Activated CD4-positive, alpha-beta T cell treated with anti-CD3 and anti-CD28 coated beads, Interleukin-2, amount 10 ng/mL, durations not matched to agents 7 days and 5 days (primary cell): ENCODE measurements at regions not wholly inside any gene's neighbourhood (a gene's known extent, or its start where the extent isn't known, plus 50 kb on each side); places are given as distances from the start of the nearest gene placed in this dataset.

ENCODE experiments used
- CTCF ChIA-PET: fragments of 350-600 bp; sonication (Branson Sonifier 250); formaldehyde crosslinking; loops from one replicate; lab custom pipeline; 2021; ENCODE audit warnings: antibody characterized with exemption; lab: Charles Lee
- POLR2A ChIA-PET: fragments of 350-600 bp; sonication (Branson Sonifier 250); formaldehyde crosslinking; loops from one replicate; lab custom pipeline; 2021; ENCODE audit warnings: antibody characterized with exemption; lab: Charles Lee
- DNase-seq: peaks from one replicate; pipeline ENCODE4 v3.0.0-alpha.2; 2020
- H3K27ac Mint-ChIP-seq: one replicate; pipeline ENCODE4 v1.8.0; 2021; ENCODE audit warnings: mild to moderate bottlenecking, moderate library complexity, mixed read lengths
- H3K27me3 Mint-ChIP-seq: one replicate; pipeline ENCODE4 v1.8.0; 2021; ENCODE audit warnings: mixed read lengths
- H3K36me3 Mint-ChIP-seq: one replicate; pipeline ENCODE4 v1.8.0; 2021; ENCODE audit warnings: low read depth, mixed read lengths
- H3K4me1 Mint-ChIP-seq: one replicate; pipeline ENCODE4 v1.8.0; 2021; ENCODE audit warnings: mixed read lengths
- H3K4me3 Mint-ChIP-seq: one replicate; pipeline ENCODE4 v1.8.0; 2021; ENCODE audit warnings: mild to moderate bottlenecking, moderate library complexity, mixed read lengths
- H3K9me3 Mint-ChIP-seq: one replicate; pipeline ENCODE4 v1.8.0; 2021; ENCODE audit warnings: mixed read lengths

DNA sequence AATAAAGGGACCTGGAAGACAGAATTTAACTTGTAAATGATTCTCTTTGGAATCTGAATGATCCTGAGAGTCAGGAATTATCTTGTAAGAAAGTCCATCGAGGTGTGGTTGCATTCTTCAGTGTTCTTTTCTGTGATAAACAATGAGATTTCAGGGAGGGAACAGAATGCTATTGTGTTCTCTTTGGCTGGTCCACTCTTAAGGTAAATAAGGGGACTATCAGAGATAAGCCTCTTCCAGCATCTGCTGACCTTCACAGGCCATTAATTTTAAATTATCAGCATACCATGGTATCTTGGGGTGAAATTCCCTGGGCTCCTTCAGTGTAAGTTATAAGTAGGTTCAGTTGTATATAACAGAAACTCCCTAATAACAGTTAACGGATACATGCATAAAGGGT lies 107.1 kb upstream of the ARHGAP24 start:
- no peak overlapping the region for H3K4me3 Mint-ChIP-seq
- no peaks in the 10 kb centered on the region for H3K27me3 Mint-ChIP-seq
- DNase-seq, result no peak
- no peaks in the 10 kb centered on the region for H3K36me3 Mint-ChIP-seq
- H3K4me1 Mint-ChIP-seq, result no peaks in the 10 kb centered on the region
- POLR2A ChIA-PET, result no interaction called here
- CTCF ChIA-PET, result no interaction called here
- H3K9me3 Mint-ChIP-seq, result no peaks in the 10 kb centered on the region
- H3K27ac Mint-ChIP-seq, result no peak overlapping the region

DNA sequence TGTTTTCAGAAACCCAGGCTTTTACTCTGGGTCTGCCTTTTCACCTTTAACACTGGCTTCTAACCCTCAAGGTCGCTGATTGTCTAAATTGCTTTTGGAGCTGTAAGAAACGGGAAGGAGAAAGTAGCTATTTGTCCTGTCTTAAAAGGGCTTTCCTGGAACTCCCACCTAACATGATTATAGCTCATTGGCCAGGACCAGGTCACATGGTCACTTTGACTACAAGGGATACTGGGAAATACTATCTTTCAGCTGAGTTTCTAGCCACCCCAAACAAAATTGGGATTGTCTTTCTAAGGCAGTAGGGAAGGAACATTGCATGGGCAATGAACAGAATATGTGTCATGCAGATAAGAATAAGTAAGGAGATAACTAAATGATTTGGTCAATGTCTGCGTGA lies 106.7 kb upstream of the ARHGAP24 start:
- H3K4me1 Mint-ChIP-seq, result no peaks in the 10 kb centered on the region
- POLR2A ChIA-PET, result no interaction called here
- H3K27ac Mint-ChIP-seq, result no peak overlapping the region
- CTCF ChIA-PET, result no interaction called here
- no peak overlapping the region for H3K4me3 Mint-ChIP-seq
- H3K9me3 Mint-ChIP-seq, result no peaks in the 10 kb centered on the region
- no peaks in the 10 kb centered on the region for H3K36me3 Mint-ChIP-seq
- DNase-seq, result no peak
- no peaks in the 10 kb centered on the region for H3K27me3 Mint-ChIP-seq

DNA sequence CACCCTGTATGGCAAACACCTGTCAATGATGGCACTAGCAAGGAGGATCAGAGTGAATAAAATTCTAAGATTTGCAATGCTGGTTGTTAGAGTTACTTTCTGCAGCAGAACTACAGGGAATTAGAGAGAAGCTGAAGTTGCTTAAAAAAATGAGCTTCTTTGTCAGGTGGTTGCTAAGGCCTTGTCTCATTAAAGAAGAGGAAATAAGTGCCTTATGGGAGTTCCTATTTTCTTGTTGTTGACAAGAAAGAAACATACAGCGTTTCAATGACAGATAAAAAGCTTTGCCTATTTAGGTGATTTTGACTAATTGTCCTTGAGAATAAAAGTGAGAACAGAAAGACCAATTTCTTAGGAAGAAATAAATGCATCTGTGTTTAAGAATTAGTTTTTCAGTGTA lies 106.0 kb upstream of the ARHGAP24 start:
- ChIA-PET CTCF (no interaction called here), POLR2A (no interaction called here)
- Mint-ChIP-seq H3K27me3 (no peaks in the 10 kb centered on the region), H3K4me3 (no peak overlapping the region), H3K36me3 (no peaks in the 10 kb centered on the region), H3K4me1 (no peaks in the 10 kb centered on the region), H3K9me3 (no peaks in the 10 kb centered on the region), H3K27ac (no peak overlapping the region)
- no peak for DNase-seq

DNA sequence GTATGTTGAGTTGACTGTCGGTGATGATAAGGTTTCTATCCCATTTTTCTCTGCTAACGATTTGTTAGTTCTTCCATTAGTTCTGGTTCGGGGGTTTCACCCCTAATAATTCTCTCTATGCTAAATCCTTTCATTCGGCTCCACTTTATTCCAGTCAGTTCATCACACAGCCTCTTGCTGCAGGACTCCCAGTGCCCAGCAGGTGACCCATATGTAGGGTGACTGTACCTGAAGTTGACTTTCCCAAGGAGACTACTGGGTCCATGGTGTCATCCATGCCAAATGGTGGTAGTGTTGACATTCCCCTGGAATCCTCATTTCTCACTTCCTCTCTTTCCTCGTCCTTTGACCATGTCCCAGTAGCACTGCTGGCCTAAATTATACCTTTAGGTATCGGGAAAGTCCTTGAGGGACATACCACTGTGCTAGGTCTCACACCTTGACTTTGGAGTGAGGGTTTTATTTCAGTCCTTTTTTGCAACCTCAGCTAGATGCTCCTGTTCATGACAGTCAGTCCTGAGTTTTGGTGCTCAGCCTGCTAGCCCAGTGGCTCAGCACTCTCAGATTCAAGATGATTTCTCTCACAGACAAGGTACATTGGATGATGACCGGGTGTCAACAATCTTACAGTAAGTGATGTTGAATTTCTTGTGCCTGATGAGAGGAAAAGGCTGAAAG lies 105.1 kb upstream of the ARHGAP24 start:
- H3K4me3 Mint-ChIP-seq, result no peak overlapping the region
- no peaks in the 10 kb centered on the region for H3K36me3 Mint-ChIP-seq
- no peak overlapping the region for H3K27ac Mint-ChIP-seq
- H3K9me3 Mint-ChIP-seq, result no peaks in the 10 kb centered on the region
- H3K4me1 Mint-ChIP-seq, result no peaks in the 10 kb centered on the region
- CTCF ChIA-PET, result no interaction called here
- no peaks in the 10 kb centered on the region for H3K27me3 Mint-ChIP-seq
- no peak for DNase-seq
- POLR2A ChIA-PET, result no interaction called here

DNA sequence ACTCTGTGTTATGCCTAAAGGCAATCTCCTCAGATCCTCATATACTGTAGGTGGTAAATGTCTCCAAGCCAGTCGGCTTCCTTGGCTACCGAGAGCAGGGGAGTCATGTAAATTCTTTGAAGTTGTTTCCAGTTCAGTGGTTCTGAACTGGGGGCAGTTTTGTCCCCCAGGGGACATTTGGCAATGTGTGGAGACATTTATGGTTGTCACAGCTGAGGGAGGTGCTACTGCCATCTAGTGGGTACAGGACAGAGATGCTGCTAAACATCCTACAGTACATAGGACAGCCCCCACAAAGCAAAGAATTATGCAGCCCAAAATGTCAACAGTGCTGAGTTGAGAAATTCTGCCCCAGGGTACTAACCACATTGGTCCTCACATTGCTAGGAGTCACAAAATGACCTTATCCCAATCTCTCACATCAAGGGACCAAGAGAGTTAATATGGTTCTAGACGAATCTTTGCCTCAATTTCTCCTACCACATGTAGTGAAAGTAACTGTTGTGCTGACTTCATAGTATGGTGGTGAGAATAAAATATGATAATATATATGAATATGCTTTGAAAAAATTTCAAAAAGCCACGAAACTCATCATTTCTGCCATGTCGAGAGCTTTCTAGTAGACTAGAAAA lies 104.4 kb upstream of the ARHGAP24 start:
- Mint-ChIP-seq H3K4me3 (no peak overlapping the region), H3K4me1 (no peaks in the 10 kb centered on the region), H3K36me3 (no peaks in the 10 kb centered on the region), H3K27me3 (no peaks in the 10 kb centered on the region), H3K9me3 (no peaks in the 10 kb centered on the region), H3K27ac (no peak overlapping the region)
- ChIA-PET CTCF (no interaction called here), POLR2A (no interaction called here)
- peak; percentile 22 for DNase-seq

DNA sequence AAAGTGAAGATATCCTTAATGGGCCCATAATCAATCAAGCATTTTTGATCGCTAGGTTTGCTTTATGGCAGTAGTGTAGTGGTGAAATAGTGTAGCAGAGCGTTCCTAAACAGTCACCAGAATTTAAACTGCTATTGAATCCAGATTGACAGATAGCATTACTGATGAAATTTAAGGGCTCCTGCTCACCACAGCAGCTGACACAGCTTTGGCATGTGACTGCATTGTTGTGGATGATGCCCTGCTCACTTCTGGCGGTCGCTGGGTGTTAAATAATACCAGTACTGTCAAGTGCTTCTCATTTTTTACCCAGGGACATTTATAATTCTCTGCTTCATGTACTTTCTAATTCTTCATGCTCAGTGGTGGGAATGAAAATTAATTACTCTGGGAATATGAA lies 102.0 kb upstream of the ARHGAP24 start:
- no peak for DNase-seq
- H3K9me3 Mint-ChIP-seq, result no peaks in the 10 kb centered on the region
- H3K4me3 Mint-ChIP-seq, result no peak overlapping the region
- H3K36me3 Mint-ChIP-seq, result no peaks in the 10 kb centered on the region
- CTCF ChIA-PET, result no interaction called here
- no peaks in the 10 kb centered on the region for H3K27me3 Mint-ChIP-seq
- H3K27ac Mint-ChIP-seq, result no peak overlapping the region
- POLR2A ChIA-PET, result no interaction called here
- no peaks in the 10 kb centered on the region for H3K4me1 Mint-ChIP-seq

DNA sequence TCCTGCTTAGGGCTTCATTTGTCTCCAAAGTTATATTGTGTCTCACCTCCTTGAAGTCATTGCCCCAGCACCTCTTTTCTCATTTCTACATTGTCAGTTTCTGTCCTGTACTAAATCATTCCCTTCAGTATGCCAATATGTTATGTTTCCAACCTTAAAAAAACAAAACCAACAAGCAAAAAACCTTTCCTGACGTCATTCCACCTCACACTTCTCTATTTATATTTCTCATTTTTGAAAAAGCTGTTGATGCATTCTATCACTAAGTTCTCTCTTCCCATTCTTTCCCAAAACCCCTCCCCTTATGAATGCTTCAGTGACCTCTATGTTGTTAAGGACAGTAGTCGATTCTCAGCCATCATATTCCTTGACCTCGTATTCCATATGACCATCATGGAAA lies 98.7 kb upstream of the ARHGAP24 start:
- no peak overlapping the region for H3K27ac Mint-ChIP-seq
- peaks cover 2% of the 10 kb centered on the region for H3K9me3 Mint-ChIP-seq
- ChIA-PET CTCF (no interaction called here), POLR2A (no interaction called here)
- H3K4me1 Mint-ChIP-seq, result no peaks in the 10 kb centered on the region
- DNase-seq, result no peak
- no peaks in the 10 kb centered on the region for H3K36me3 Mint-ChIP-seq
- H3K27me3 Mint-ChIP-seq, result no peaks in the 10 kb centered on the region
- no peak overlapping the region for H3K4me3 Mint-ChIP-seq

DNA sequence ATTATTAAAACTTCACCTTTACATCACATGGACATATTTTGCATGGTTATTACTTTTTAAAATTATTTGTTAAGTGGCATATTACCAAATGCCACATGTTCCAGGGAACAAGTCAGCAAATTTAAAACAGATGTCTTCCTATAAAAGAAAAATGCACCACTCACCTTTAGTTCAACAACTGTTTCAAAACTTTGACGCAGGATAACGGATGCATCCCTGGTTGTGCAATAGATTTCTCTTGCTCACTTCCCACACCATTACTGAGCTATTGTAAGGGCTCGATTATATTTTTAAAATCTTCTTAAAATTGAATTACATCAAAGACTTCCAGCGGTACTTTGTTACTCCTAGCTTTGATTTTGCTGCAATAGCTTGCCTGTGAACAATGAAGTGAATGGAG lies 93.0 kb upstream of the ARHGAP24 start:
- CTCF ChIA-PET, result no interaction called here
- Mint-ChIP-seq H3K4me3 (no peak overlapping the region), H3K27ac (no peak overlapping the region), H3K9me3 (peaks cover 2% of the 10 kb centered on the region), H3K27me3 (no peaks in the 10 kb centered on the region), H3K4me1 (no peaks in the 10 kb centered on the region), H3K36me3 (no peaks in the 10 kb centered on the region)
- no peak for DNase-seq
- POLR2A ChIA-PET, result no interaction called here

DNA sequence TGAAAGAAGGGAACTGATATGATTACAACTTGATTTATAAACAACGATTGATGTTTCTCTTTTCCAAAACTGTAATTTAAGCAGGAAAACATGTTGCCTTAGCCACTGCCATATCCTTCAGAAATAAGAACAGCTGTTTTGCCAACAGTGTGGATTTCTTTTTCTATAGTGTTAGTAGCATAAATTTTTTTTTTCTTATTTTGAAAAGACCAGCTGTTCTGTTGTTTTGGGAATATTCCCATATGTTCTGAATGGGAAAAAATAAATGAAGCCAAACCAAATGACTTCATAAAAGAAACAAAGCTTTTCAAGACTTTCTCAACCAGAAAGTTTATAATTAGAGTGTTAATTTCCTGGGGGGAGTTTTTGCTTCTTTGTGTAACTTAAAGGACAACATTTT lies 83.9 kb upstream of the ARHGAP24 start:
- Mint-ChIP-seq H3K27me3 (no peaks in the 10 kb centered on the region), H3K4me1 (no peaks in the 10 kb centered on the region), H3K36me3 (no peaks in the 10 kb centered on the region), H3K4me3 (no peak overlapping the region), H3K9me3 (no peaks in the 10 kb centered on the region), H3K27ac (no peak overlapping the region)
- ChIA-PET POLR2A (no interaction called here), CTCF (no interaction called here)
- no peak for DNase-seq

DNA sequence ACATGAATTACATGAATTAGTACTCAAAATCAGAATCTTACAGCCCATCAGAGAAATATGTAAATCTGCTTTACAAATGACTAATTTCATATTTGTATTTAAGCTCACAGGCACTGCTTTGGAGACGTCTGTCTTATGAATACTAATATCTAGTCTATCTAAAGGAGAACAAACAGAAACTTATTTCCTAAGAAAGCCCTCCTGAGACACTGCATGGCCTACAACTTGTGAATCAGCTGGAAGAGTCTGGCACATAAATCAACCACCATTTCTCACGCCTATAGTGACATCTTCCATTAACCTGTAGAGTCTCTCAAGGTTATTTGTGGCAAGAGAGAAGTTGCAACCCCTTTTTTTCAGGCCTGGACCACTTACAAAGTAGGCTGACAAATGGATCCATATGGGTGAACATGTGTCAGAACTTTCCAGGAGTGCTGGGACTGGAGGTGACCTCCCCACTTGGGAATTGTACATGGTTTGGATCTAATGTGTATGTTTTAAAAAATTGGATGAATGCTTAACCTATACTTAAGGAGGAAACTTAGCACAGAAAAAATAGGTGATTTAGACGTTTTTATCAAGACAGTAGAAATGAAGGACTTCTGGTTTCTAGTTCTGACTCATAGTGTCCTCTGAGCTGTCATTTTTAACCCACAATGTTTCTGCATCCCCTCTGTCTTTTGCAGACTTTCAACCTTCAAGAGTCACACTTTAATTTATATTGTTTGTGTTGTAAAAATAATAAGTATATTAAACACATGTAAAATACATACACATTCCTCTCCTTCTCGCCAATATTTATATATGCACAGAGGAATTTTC lies 83.2 kb upstream of the ARHGAP24 start:
- ChIA-PET POLR2A (no interaction called here), CTCF (no interaction called here)
- no peaks in the 10 kb centered on the region for H3K27me3 Mint-ChIP-seq
- no peak for DNase-seq
- H3K27ac Mint-ChIP-seq, result no peak overlapping the region
- H3K4me1 Mint-ChIP-seq, result no peaks in the 10 kb centered on the region
- no peaks in the 10 kb centered on the region for H3K9me3 Mint-ChIP-seq
- H3K4me3 Mint-ChIP-seq, result no peak overlapping the region
- H3K36me3 Mint-ChIP-seq, result no peaks in the 10 kb centered on the region

DNA sequence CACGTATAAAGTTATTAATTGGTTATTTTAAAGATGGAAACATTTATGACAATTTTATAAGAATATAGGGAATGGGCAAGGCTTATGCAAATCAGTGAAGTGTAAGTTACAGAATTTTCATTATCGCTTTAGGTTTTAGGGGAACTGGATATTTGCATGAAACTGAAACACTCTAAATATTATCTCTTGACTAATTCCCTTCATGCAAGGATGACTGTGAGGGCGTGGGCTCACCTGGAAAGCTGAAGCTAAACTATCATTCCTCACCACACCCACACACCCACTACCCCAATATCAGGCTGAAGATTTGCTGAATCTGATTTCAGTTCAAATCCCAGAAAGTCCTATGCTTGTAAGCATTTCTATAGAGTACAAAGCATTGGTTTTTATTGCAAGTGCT lies 81.7 kb upstream of the ARHGAP24 start:
- no peaks in the 10 kb centered on the region for H3K27me3 Mint-ChIP-seq
- no peak for DNase-seq
- no peak overlapping the region for H3K4me3 Mint-ChIP-seq
- ChIA-PET CTCF (no interaction called here), POLR2A (no interaction called here)
- no peaks in the 10 kb centered on the region for H3K9me3 Mint-ChIP-seq
- no peaks in the 10 kb centered on the region for H3K4me1 Mint-ChIP-seq
- no peaks in the 10 kb centered on the region for H3K36me3 Mint-ChIP-seq
- no peak overlapping the region for H3K27ac Mint-ChIP-seq

DNA sequence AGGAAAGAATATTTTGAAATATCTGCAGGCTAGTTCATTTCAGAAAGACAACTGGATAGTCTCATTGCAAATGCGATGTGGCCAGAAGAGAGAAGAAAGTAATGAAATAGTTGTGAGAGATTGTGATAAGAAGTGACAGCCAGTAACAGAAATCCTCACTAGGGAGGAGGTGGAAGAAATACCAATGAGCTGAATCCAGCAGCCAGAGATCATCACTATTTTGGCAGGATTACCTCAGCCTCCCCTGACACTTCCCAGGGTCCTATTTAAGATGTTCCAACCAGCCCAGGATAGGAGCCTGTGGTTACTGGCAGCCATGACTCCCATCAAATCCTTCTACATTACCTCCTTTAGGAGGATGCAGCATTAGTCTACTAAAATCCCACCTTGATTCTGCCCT lies 76.7 kb upstream of the ARHGAP24 start:
- no peak overlapping the region for H3K4me3 Mint-ChIP-seq
- no peaks in the 10 kb centered on the region for H3K4me1 Mint-ChIP-seq
- H3K36me3 Mint-ChIP-seq, result no peaks in the 10 kb centered on the region
- no peaks in the 10 kb centered on the region for H3K27me3 Mint-ChIP-seq
- ChIA-PET POLR2A (no interaction called here), CTCF (no interaction called here)
- no peaks in the 10 kb centered on the region for H3K9me3 Mint-ChIP-seq
- no peak overlapping the region for H3K27ac Mint-ChIP-seq
- no peak for DNase-seq

DNA sequence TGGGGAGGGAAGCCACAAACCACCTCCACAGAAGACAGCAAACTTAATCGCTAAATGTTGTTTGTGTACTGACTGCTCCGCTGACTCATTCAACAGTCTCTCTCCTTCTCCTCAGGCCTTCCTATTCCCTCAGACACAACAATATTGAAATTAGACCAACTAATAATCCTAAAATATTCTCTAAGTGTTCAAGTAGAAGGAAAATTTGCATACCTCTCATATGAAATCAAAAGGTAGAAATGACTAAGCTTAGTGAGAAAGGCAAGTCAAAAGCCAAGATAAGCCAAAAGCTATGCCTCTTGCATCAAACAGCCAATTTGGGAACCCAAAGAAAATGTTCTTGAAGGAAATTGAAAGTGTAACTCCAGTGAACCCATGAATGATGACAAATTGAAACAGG lies 75.7 kb upstream of the ARHGAP24 start:
- no peaks in the 10 kb centered on the region for H3K27me3 Mint-ChIP-seq
- no peaks in the 10 kb centered on the region for H3K4me1 Mint-ChIP-seq
- H3K4me3 Mint-ChIP-seq, result no peak overlapping the region
- no peaks in the 10 kb centered on the region for H3K9me3 Mint-ChIP-seq
- H3K36me3 Mint-ChIP-seq, result no peaks in the 10 kb centered on the region
- POLR2A ChIA-PET, result no interaction called here
- no peak overlapping the region for H3K27ac Mint-ChIP-seq
- no peak for DNase-seq
- CTCF ChIA-PET, result no interaction called here
